K562 (cell line): ENCODE measurements at regions not wholly inside any gene's neighbourhood (a gene's known extent, or its start where the extent isn't known, plus 50 kb on each side); places are given as distances from the start of the nearest gene placed in this dataset.

Source experiments
- ATF6 ChIP-seq: sonication (generic); formaldehyde crosslinking; IDR thresholded peaks from 2 replicates; pipeline ENCODE4 v1.4.0; 2020; ENCODE audit warnings: mild to moderate bottlenecking, missing genetic modification reagents
- BRD4 ChIP-seq: fragments of 200-600 bp; sonication (generic); IDR thresholded peaks from 2 replicates; pipeline ENCODE4 v1.6.1; 2017; ENCODE audit warnings: inconsistent platforms
- CBX8 ChIP-seq: fragments of 200-600 bp; sonication (generic); IDR thresholded peaks from 2 replicates; pipeline ENCODE4 v1.6.1; 2012; ENCODE audit warnings: borderline replicate concordance, mixed run types, low read depth, mild to moderate bottlenecking, moderate library complexity, mixed read lengths, low read length, control low read depth, inconsistent platforms; ENCODE audit not compliant: poor library complexity, severe bottlenecking; ENCODE audit errors: extremely low read depth
- CHAMP1 ChIP-seq: fragments of 450-650 bp; IDR thresholded peaks from 2 replicates; pipeline ENCODE4 v1.6.1; 2016; ENCODE audit warnings: mild to moderate bottlenecking
- GTF2E2 ChIP-seq: fragments of 200-800 bp; sonication (Bioruptor generic); IDR thresholded peaks from 2 replicates; pipeline ENCODE4 v1.6.1; 2016; ENCODE audit warnings: missing genetic modification characterization, missing compliant biosample characterization
- KAT7 ChIP-seq: sonication (generic); formaldehyde crosslinking; IDR thresholded peaks from 2 replicates; pipeline ENCODE4 v1.8.0; 2022; ENCODE audit warnings: missing genetic modification reagents, mild to moderate bottlenecking, borderline replicate concordance
- KDM4B ChIP-seq, 2 experiments: fragments of 450-650 bp in 1 of 2; sonication (generic) in 1 of 2; IDR thresholded peaks; 2 replicates each; pipeline ENCODE4 v1.6.1; 2016 to 2017; ENCODE audit warnings: borderline replicate concordance in 2 of 2, antibody characterized with exemption in 1 of 2, low read depth in 1 of 2, mild to moderate bottlenecking in 1 of 2
- NCOA2 ChIP-seq, 2 experiments: fragments of 450-650 bp; IDR thresholded peaks; 2 replicates each; pipeline ENCODE4 v1.6.1; 2018; ENCODE audit warnings: mild to moderate bottlenecking in 2 of 2, moderate library complexity in 1 of 2; ENCODE audit not compliant: partially characterized antibody in 2 of 2
- RFX5 ChIP-seq: IDR thresholded peaks from 2 replicates; pipeline ENCODE4 v1.6.1; 2011; ENCODE audit warnings: low read depth, mild to moderate bottlenecking, improper control_type of control experiment, low read length
- SMARCC2 ChIP-seq: fragments of 450-650 bp; IDR thresholded peaks from 2 replicates; pipeline ENCODE4 v1.6.1; 2017; ENCODE audit warnings: antibody characterized with exemption, moderate library complexity, mild to moderate bottlenecking, low read depth
- TAF1 ChIP-seq: IDR thresholded peaks from 2 replicates; pipeline ENCODE4 v1.6.1; 2011; ENCODE audit warnings: mild to moderate bottlenecking, low read length, moderate library complexity; ENCODE audit not compliant: insufficient read depth, control insufficient read depth, severe bottlenecking; ENCODE audit errors: extremely low read depth
- ZNF384 ChIP-seq: IDR thresholded peaks from 2 replicates; pipeline ENCODE4 v1.6.1; 2012; ENCODE audit warnings: low read depth, low read length, improper control_type of control experiment

GRCh38 chr4:26144526-26145155 lies 176.2 kb upstream of the RBPJ start (continued):
- TF ChIP-seq ATF6 (CRISPR knock-in tag) (no peak), GTF2E2 (tag) (no peak), RFX5 (no peak), KAT7 (no peak), NCOA2 (IDR thresholded peaks at IDR 0.05; ENCODE audit: partially characterized antibody in 2 of 2) (no peak), KDM4B (IDR thresholded peaks at IDR 0.05; ENCODE audit: borderline replicate concordance in 2 of 2, low read depth in 1 of 2) (no peak), ZNF384 (no peak), BRD4 (no peak), TAF1 (no peak), SMARCC2 (no peak), CBX8 (no peak), CHAMP1 (no peak)
